T-helper 17 cell (primary cell): ENCODE measurements at regions not wholly inside any gene's neighbourhood (a gene's known extent, or its start where the extent isn't known, plus 50 kb on each side); places are given as distances from the start of the nearest gene placed in this dataset.
"Not testable (repeated sequence)": the region's sequence is repeated elsewhere in the genome, so short reads cannot be mapped to it uniquely, and the experiment has no call there.

Experiments
- ATAC-seq: fragments of 150-1000 bp; cut with Tn5 transposase; 2 replicates; pipeline ENCODE4 v1.10.0; 2021; ENCODE audit warnings: mild to moderate bottlenecking, moderate library complexity
- DNase-seq, 3 donors: peaks; one replicate each; pipeline versions ENCODE4 v3.0.0 to v3.0.0-alpha.2; 2020 to 2021
- H3K9me3 ChIP-seq: one replicate; pipeline ENCODE4 v1.7.0; 2013; ENCODE audit warnings: low read length, mild to moderate bottlenecking; ENCODE audit not compliant: control insufficient read depth, poor library complexity, severe bottlenecking
- H3K27ac Mint-ChIP-seq: one replicate; pipeline ENCODE4 v1.8.0; 2022; ENCODE audit warnings: mild to moderate bottlenecking, moderate library complexity, mixed read lengths
- H3K27me3 Mint-ChIP-seq: one replicate; pipeline ENCODE4 v1.8.0; 2022; ENCODE audit warnings: mixed read lengths
- H3K36me3 Mint-ChIP-seq: one replicate; pipeline ENCODE4 v1.8.0; 2022; ENCODE audit warnings: low read depth, mixed read lengths
- H3K4me1 Mint-ChIP-seq: one replicate; pipeline ENCODE4 v1.8.0; 2022; ENCODE audit warnings: mild to moderate bottlenecking, mixed read lengths
- H3K4me3 Mint-ChIP-seq: one replicate; pipeline ENCODE4 v1.8.0; 2022; ENCODE audit warnings: mild to moderate bottlenecking, moderate library complexity, mixed read lengths

DNA sequence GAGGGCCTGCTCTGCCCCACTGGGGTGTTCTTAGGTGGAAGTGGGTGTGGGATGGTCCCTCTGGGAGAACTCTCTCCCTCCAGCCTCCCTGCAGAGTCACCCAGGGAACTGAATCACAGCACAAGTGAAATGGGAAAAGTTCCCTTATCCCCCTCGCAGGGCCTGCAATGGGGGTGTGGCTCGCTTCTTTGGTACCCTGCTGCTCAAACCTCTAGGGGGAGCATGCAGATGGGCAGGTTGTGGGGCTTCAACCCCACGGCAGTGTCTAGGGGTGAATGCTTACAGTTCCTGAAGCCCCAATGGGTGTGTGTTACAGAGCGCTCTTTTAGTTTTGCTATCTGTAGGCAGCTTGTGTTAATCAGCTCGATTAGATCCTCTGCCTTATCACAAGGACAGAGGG, 59.0 kb upstream of the TINAGL1 start:
- H3K4me1 Mint-ChIP-seq = no peaks in the 10 kb centered on the region
- DNase-seq (no peak), ATAC-seq (no peak)
- H3K27ac Mint-ChIP-seq = no peak overlapping the region
- H3K27me3 Mint-ChIP-seq = peaks cover 30% of the 10 kb centered on the region
- H3K4me3 Mint-ChIP-seq = no peak overlapping the region
- H3K36me3 Mint-ChIP-seq = peaks cover 7% of the 10 kb centered on the region
- H3K9me3 ChIP-seq = no peaks in the 10 kb centered on the region

DNA sequence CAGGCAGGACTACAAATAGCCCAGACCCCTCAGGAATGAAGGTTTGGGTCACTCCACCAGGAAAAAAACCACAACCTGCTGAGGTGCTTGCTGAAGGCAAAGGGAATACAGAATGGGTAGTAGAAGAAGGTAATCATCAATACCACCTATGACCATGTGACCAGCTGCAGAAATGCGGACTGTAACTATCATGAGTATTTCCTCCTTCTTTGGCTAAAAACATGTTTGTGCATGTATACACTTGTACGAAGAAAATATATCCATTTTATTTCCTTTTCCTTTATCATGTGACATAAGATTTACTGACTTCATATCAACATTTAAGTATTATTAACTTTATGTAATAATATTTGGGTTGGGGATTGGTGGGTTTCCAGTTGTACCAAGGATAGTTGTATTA, 58.3 kb upstream of the TINAGL1 start:
- not testable (repeated sequence) for H3K9me3 ChIP-seq, H3K27ac Mint-ChIP-seq, ATAC-seq, H3K4me1 Mint-ChIP-seq, H3K4me3 Mint-ChIP-seq, DNase-seq, H3K36me3 Mint-ChIP-seq
- H3K27me3 Mint-ChIP-seq = peaks cover 24% of the 10 kb centered on the region

DNA sequence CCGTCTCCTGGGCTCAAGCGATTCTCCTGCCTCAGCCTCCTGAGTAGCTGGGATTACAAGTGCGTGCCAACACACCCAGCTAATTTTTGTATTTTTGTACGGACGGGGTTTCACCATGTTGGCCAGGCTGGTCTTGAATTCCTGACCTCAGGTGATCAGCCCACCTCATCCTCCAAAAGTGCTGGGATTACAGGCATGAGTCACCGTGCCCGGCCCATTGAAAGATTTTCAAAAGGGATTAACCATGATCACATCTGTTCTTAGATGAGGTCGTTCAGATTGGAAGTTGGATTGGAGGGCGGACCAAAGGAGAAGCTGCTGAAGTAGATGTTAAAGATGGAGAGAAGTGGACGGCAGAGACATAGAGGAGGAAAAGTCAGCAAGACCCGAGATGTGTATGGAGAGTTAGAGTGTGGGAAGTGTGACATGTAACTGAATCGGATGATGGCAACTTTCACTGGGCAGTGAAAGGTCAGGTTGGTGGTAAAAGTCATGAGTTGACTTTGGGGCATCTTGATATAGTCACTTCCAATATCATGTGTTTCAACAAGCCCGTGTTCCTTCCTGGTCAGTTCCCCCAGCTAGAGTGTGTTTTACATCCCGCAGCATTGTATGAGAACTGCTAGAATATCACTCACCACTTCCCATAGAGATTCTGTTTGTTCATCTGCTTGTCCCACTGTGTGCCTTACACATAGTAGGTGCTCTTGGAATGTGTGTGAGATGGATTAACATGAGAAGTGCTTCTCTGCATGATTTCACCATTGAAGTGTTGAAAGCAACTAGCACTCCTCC, 54.4 kb upstream of the TINAGL1 start:
- Mint-ChIP-seq H3K4me3 (no peak overlapping the region), H3K27ac (no peak overlapping the region), H3K36me3 (peaks cover 5% of the 10 kb centered on the region), H3K4me1 (no peaks in the 10 kb centered on the region), H3K27me3 (peaks cover 19% of the 10 kb centered on the region)
- DNase-seq (no peak), ATAC-seq (no peak)
- no peaks in the 10 kb centered on the region for H3K9me3 ChIP-seq

DNA sequence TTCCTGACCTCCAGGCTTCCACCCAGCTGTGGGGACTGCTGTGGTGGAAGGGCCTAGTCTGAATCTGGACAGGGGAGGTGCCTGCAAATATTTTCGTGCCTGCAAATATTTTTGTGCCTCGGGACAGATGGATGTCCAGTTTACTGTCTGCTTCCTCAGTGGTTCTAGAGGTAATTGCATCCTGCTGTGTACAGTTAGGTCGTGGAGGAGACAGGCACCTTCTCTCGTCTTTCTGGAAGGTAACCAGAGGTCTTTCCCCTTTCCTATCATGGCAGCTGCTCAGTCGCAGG, 53.8 kb upstream of the TINAGL1 start:
- H3K9me3 ChIP-seq = no peaks in the 10 kb centered on the region
- H3K4me3 Mint-ChIP-seq = no peak overlapping the region
- H3K36me3 Mint-ChIP-seq = peaks cover 5% of the 10 kb centered on the region
- ATAC-seq = no peak
- H3K27me3 Mint-ChIP-seq = peaks cover 18% of the 10 kb centered on the region
- H3K4me1 Mint-ChIP-seq = no peaks in the 10 kb centered on the region
- no peak overlapping the region for H3K27ac Mint-ChIP-seq
- DNase-seq = no peak

DNA sequence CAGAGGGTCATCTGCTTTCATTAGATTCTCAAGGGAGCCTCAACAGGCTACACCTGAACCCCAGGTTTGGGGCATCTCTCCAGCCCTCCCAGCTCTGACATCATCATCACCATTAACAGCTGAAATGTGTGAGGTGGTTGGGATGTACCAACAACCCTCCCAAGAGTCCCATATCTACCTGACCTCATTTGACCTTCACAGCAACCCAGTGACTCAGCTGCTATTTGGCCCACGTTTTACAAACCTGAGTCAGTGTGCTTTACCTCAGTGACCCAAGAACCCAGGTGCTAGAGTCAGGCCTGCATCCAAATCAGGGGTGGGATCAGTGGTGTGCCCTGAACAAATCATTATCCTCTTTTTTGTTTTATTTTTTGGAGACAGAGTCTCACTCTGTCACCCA, 53.3 kb upstream of the TINAGL1 start:
- H3K36me3 Mint-ChIP-seq = peaks cover 5% of the 10 kb centered on the region
- no peak for DNase-seq
- no peaks in the 10 kb centered on the region for H3K4me1 Mint-ChIP-seq
- H3K4me3 Mint-ChIP-seq = no peak overlapping the region
- peaks cover 19% of the 10 kb centered on the region for H3K27me3 Mint-ChIP-seq
- no peaks in the 10 kb centered on the region for H3K9me3 ChIP-seq
- no peak for ATAC-seq
- H3K27ac Mint-ChIP-seq = no peak overlapping the region

DNA sequence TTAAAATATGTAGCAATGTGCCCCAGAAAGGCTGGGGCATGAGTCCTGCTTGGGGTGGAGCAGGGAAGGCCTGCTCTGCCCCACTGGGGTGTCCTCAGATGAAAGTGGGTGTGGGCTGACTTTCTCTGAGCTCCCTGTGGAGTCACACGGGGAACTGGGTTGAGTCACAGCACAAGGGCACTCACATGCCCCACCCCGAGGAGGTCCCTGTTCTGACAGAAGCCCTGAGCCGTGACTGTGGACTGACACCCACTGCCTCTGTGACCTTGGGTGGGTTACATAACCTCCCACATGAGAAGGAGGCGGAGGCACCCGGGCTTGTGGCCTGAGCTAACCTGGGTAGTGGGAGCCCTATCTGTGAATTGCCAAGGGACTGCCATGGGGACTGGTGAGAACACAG, 52.5 kb upstream of the TINAGL1 start:
- Mint-ChIP-seq H3K27ac (no peak overlapping the region), H3K36me3 (peaks cover 5% of the 10 kb centered on the region), H3K4me3 (no peak overlapping the region), H3K4me1 (no peaks in the 10 kb centered on the region), H3K27me3 (peaks cover 19% of the 10 kb centered on the region)
- DNase-seq = no peak
- H3K9me3 ChIP-seq = no peaks in the 10 kb centered on the region
- ATAC-seq = peak; percentile 57

DNA sequence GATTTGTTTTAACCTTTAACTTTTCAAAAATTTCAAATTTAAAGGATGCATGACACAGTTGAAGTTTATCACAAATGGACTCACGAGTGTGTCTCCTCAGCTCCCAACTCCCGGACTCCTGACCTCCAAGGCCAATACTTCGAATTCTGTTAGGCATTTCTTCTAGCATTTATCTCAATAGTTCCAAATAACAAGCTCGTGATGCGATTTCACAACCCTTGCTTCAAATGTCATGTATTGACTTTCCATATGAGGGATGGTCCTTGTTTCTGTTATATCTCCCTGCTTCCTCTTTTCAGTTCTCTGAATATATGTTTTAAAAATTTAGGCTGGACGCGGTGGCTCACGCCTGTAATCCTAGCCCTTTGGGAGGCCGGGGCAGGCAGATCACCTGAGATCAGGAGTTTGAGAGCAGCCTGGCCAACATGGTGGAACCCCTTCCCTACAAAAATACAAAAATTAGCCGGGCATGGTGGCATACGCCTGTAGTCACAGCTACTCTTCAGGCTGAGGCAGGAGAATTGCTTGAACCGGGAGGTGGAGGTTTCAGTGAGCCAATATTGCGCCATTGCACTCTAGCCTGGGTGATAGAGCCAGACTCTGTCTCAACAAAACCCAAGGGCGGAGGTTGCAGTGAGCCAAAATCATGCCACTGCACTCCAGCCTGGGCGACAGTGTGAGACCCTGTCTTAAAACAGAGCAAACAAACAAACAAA, 52.0 kb upstream of the TINAGL1 start:
- DNase-seq = no peak
- Mint-ChIP-seq H3K36me3 (peaks cover 5% of the 10 kb centered on the region), H3K27me3 (peaks cover 19% of the 10 kb centered on the region), H3K4me1 (no peaks in the 10 kb centered on the region), H3K27ac (no peak overlapping the region), H3K4me3 (no peak overlapping the region)
- ATAC-seq = no peak
- no peaks in the 10 kb centered on the region for H3K9me3 ChIP-seq
